Astrocyte (in vitro differentiated cells and primary cell): ENCODE measurements at regions not wholly inside any gene's neighbourhood (a gene's known extent, or its start where the extent isn't known, plus 50 kb on each side); places are given as distances from the start of the nearest gene placed in this dataset.

ENCODE experiments used
- DNase-seq: peaks from one replicate; pipeline ENCODE4 v3.0.0-alpha.2; 2010; ENCODE audit warnings: low read depth
- FAIRE-seq: peaks from 2 replicates; lab custom pipeline; 2011; peaks lifted over from hg19 to GRCh38; lab: Jason Lieb, UNC
- H2AFZ ChIP-seq: 2 replicates; pipeline ENCODE4 v1.6.0; 2012; ENCODE audit warnings: low read depth, low read length, inconsistent platforms
- H3K27ac ChIP-seq: 2 replicates; pipeline ENCODE4 v1.5.1; 2011; ENCODE audit warnings: low read depth, low read length, inconsistent platforms
- H3K27me3 ChIP-seq: 2 replicates; pipeline ENCODE4 v1.6.0; 2011; ENCODE audit warnings: low read length, inconsistent platforms; ENCODE audit not compliant: insufficient read depth
- H3K36me3 ChIP-seq: 2 replicates; pipeline ENCODE4 v1.5.1; 2011; ENCODE audit warnings: low read length, inconsistent platforms; ENCODE audit not compliant: insufficient read depth
- H3K4me1 ChIP-seq: 2 replicates; pipeline ENCODE4 v1.5.1; 2011; ENCODE audit warnings: low read length, inconsistent platforms; ENCODE audit not compliant: insufficient read depth
- H3K4me2 ChIP-seq: 2 replicates; pipeline ENCODE4 v1.6.0; 2012; ENCODE audit warnings: low read length, inconsistent platforms
- H3K4me3 ChIP-seq: 2 replicates; pipeline ENCODE4 v1.5.1; 2011; ENCODE audit warnings: low read depth, mild to moderate bottlenecking, low read length, inconsistent platforms; ENCODE audit not compliant: insufficient read depth
- H3K79me2 ChIP-seq: 2 replicates; pipeline ENCODE4 v1.6.0; 2012; ENCODE audit warnings: mild to moderate bottlenecking, low read length, inconsistent platforms; ENCODE audit not compliant: insufficient read depth
- H3K9ac ChIP-seq: 2 replicates; pipeline ENCODE4 v1.6.0; 2012; ENCODE audit warnings: mild to moderate bottlenecking, low read length, inconsistent platforms
- H3K9me3 ChIP-seq: 2 replicates; pipeline ENCODE4 v1.5.1; 2012; ENCODE audit warnings: low read depth, mild to moderate bottlenecking, low read length, inconsistent platforms; ENCODE audit not compliant: insufficient read depth
- H4K20me1 ChIP-seq: 2 replicates; pipeline ENCODE4 v1.6.0; 2012; ENCODE audit warnings: low read length, inconsistent platforms; ENCODE audit not compliant: insufficient read depth
- H3K27ac Mint-ChIP-seq: one replicate; pipeline ENCODE4 v1.8.0; 2021; ENCODE audit warnings: mild to moderate bottlenecking, mixed read lengths; ENCODE audit not compliant: unreplicated experiment
- H3K27me3 Mint-ChIP-seq: one replicate; pipeline ENCODE4 v1.8.0; 2021; ENCODE audit warnings: low read depth, mixed read lengths; ENCODE audit not compliant: unreplicated experiment
- H3K36me3 Mint-ChIP-seq: one replicate; pipeline ENCODE4 v1.8.0; 2021; ENCODE audit warnings: low read depth, mixed read lengths; ENCODE audit not compliant: unreplicated experiment
- H3K4me1 Mint-ChIP-seq: one replicate; pipeline ENCODE4 v1.8.0; 2021; ENCODE audit warnings: low read depth, mixed read lengths; ENCODE audit not compliant: unreplicated experiment
- H3K4me3 Mint-ChIP-seq: one replicate; pipeline ENCODE4 v1.8.0; 2021; ENCODE audit warnings: mild to moderate bottlenecking, moderate library complexity, mixed read lengths; ENCODE audit not compliant: unreplicated experiment
- H3K9me3 Mint-ChIP-seq: one replicate; pipeline ENCODE4 v1.8.0; 2021; ENCODE audit warnings: mild to moderate bottlenecking, mixed read lengths; ENCODE audit not compliant: unreplicated experiment
- EZH2 ChIP-seq: IDR thresholded peaks from 2 replicates; pipeline ENCODE4 v1.6.1; 2012; ENCODE audit warnings: mild to moderate bottlenecking, low read length, inconsistent platforms; ENCODE audit not compliant: insufficient read depth
- TF ChIP-seq, protein P1 (sequence below): IDR thresholded peaks from 2 replicates; pipeline ENCODE4 v1.5.1; 2011; ENCODE audit warnings: low read depth, mild to moderate bottlenecking, inconsistent platforms, low read length, moderate library complexity; ENCODE audit not compliant: insufficient read depth

DNA sequence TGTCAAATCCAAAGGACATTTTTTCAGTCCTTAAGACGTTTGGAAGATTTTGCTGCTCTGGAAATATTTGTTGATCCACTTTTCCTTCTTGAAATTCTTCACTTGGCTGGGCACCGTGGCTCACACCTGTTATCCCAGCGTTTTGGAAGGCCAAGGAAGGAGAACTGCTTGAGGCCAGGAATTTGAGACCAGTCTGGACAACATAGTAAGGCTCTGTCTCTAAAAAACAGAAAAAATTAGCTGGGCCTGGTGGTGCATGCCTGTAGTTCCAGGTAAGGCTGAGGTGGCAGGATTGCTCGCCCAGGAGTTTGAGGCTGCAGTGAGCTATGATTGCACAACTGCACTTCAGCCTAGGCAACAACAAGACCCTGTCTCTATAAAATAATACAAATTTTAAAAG, 173.9 kb upstream of the MITF start:
- Histone ChIP-seq H4K20me1 (no peaks in the 10 kb centered on the region), H3K4me3 (no peak overlapping the region), H3K4me2 (no peak overlapping the region), H3K9ac (no peak overlapping the region), H3K36me3 (no peaks in the 10 kb centered on the region), H3K27ac (no peak overlapping the region), H3K4me1 (no peaks in the 10 kb centered on the region), H3K27me3 (no peaks in the 10 kb centered on the region), H3K9me3 (no peaks in the 10 kb centered on the region), H2AFZ (no peak overlapping the region), H3K79me2 (no peaks in the 10 kb centered on the region)
- H3K36me3 Mint-ChIP-seq, result no peaks in the 10 kb centered on the region
- H3K9me3 Mint-ChIP-seq, result peaks cover 4% of the 10 kb centered on the region
- H3K4me3 Mint-ChIP-seq, result no peak overlapping the region
- H3K4me1 Mint-ChIP-seq, result no peaks in the 10 kb centered on the region
- DNase-seq (no peak), FAIRE-seq (no peak)
- H3K27ac Mint-ChIP-seq, result no peak overlapping the region
- no peak for TF ChIP-seq EZH2
- TF ChIP-seq, protein P1, sequence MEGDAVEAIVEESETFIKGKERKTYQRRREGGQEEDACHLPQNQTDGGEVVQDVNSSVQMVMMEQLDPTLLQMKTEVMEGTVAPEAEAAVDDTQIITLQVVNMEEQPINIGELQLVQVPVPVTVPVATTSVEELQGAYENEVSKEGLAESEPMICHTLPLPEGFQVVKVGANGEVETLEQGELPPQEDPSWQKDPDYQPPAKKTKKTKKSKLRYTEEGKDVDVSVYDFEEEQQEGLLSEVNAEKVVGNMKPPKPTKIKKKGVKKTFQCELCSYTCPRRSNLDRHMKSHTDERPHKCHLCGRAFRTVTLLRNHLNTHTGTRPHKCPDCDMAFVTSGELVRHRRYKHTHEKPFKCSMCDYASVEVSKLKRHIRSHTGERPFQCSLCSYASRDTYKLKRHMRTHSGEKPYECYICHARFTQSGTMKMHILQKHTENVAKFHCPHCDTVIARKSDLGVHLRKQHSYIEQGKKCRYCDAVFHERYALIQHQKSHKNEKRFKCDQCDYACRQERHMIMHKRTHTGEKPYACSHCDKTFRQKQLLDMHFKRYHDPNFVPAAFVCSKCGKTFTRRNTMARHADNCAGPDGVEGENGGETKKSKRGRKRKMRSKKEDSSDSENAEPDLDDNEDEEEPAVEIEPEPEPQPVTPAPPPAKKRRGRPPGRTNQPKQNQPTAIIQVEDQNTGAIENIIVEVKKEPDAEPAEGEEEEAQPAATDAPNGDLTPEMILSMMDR, result no peak
- peaks cover 5% of the 10 kb centered on the region for H3K27me3 Mint-ChIP-seq

DNA sequence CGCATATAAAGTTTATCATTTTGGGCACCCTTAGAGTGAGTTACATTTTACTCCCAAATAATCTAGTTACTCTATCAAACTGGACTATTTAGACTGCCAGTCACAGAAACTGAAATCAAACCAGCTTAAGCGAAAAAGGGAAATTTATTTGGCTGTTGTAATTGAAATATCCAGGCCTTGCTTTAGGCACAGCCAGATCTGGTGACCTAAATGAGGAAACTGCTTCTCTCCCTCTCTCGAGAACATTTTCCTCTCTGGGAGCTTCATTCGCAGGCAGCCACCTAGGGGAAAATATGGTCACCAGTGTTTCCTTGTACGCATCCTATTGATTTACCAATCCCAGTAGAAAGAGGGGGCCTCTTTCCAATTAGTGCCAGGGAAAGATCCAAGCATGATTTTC, 175.3 kb upstream of the MITF start:
- peaks cover 4% of the 10 kb centered on the region for H3K9me3 Mint-ChIP-seq

DNA sequence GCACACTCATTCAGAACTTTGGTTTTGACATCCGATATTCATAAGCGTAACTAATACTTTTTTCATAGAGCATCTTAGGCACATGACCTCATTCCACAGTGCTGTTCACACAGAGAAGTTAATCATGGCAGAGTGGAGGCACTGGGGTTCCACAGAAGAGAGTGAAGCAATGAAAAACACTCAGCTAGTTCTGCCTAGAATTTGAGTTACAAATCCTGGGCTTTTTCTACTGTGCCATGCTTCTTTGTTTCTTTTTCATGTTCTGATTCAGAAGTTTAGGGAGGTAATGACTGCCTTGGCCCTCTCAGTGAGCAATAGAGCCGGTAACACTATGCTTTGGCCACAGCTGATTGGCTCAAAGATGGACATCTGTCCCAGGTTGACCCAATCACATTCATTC, 176.1 kb upstream of the MITF start:
- Histone ChIP-seq H3K36me3 (no peaks in the 10 kb centered on the region), H3K79me2 (no peaks in the 10 kb centered on the region), H3K4me3 (no peak overlapping the region), H3K27ac (no peak overlapping the region), H3K9ac (no peak overlapping the region), H3K4me1 (no peaks in the 10 kb centered on the region), H3K27me3 (no peaks in the 10 kb centered on the region), H2AFZ (no peak overlapping the region), H3K9me3 (no peaks in the 10 kb centered on the region), H4K20me1 (no peaks in the 10 kb centered on the region), H3K4me2 (no peak overlapping the region)
- no peak overlapping the region for H3K27ac Mint-ChIP-seq
- TF ChIP-seq, protein P1, result no peak
- no peak for TF ChIP-seq EZH2
- no peak for FAIRE-seq
- H3K27me3 Mint-ChIP-seq, result no peaks in the 10 kb centered on the region
- peaks cover 4% of the 10 kb centered on the region for H3K9me3 Mint-ChIP-seq
- DNase-seq, result no peak
- no peaks in the 10 kb centered on the region for H3K4me1 Mint-ChIP-seq
- no peak overlapping the region for H3K4me3 Mint-ChIP-seq
- no peaks in the 10 kb centered on the region for H3K36me3 Mint-ChIP-seq

More for the DNA sequence above, 175.3 kb upstream of the MITF start:
- H3K9ac ChIP-seq, result no peak overlapping the region
- Mint-ChIP-seq H3K4me1 (no peaks in the 10 kb centered on the region), H3K27ac (no peak overlapping the region), H3K27me3 (no peaks in the 10 kb centered on the region), H3K4me3 (no peak overlapping the region), H3K36me3 (no peaks in the 10 kb centered on the region)
- FAIRE-seq (no peak), DNase-seq (no peak)
- no peaks in the 10 kb centered on the region for H3K9me3 ChIP-seq
- H3K27me3 ChIP-seq, result no peaks in the 10 kb centered on the region
- TF ChIP-seq, protein P1, result no peak
- TF ChIP-seq EZH2, result no peak
- H3K4me2 ChIP-seq, result no peak overlapping the region
- H3K4me3 ChIP-seq, result no peak overlapping the region
- no peaks in the 10 kb centered on the region for H3K4me1 ChIP-seq
- no peak overlapping the region for H2AFZ ChIP-seq
- no peaks in the 10 kb centered on the region for H3K36me3 ChIP-seq
- H3K27ac ChIP-seq, result no peak overlapping the region
- H3K79me2 ChIP-seq, result no peaks in the 10 kb centered on the region
- H4K20me1 ChIP-seq, result no peaks in the 10 kb centered on the region
